H1 (cell line): ENCODE measurements at regions not wholly inside any gene's neighbourhood (a gene's known extent, or its start where the extent isn't known, plus 50 kb on each side); places are given as distances from the start of the nearest gene placed in this dataset.

Source experiments
- CTCF ChIA-PET: fragments of 300-600 bp; sonication (Branson Sonifier 250); formaldehyde crosslinking; loops from one replicate; lab custom pipeline; 2021; ENCODE audit not compliant: partially characterized antibody; lab: Charles Lee
- POLR2A ChIA-PET: fragments of 300-600 bp; sonication (Branson Sonifier 250); formaldehyde crosslinking; loops from one replicate; lab custom pipeline; 2021; ENCODE audit warnings: inconsistent platforms; ENCODE audit not compliant: partially characterized antibody; lab: Charles Lee
- DNase-seq, 2 experiments: peaks; one replicate each; pipeline versions ENCODE4 v3.0.0 to v3.0.0-alpha.2; 2010 to 2022; ENCODE audit warnings: low spot score in 2 of 2, low read depth in 1 of 2, mixed read lengths in 1 of 2
- FAIRE-seq: peaks from 2 replicates; lab custom pipeline; 2011; peaks lifted over from hg19 to GRCh38; lab: Jason Lieb, UNC
- H2AFZ ChIP-seq: 2 replicates; pipeline ENCODE4 v1.8.1; 2012; ENCODE audit warnings: low read length, inconsistent platforms
- H2AK5ac ChIP-seq: 2 replicates; pipeline ENCODE4 v1.6.1; 2013; ENCODE audit warnings: low read depth, low read length
- H2BK120ac ChIP-seq: replicated peaks from 2 replicates; pipeline ENCODE3; 2013; ENCODE audit warnings: low read depth, low read length, inconsistent platforms
- H2BK12ac ChIP-seq: 2 replicates; pipeline ENCODE4 v1.6.1; 2013; ENCODE audit warnings: low read depth, low read length
- H2BK15ac ChIP-seq: 2 replicates; pipeline ENCODE4 v1.6.1; 2013; ENCODE audit warnings: low read length
- H2BK20ac ChIP-seq: 2 replicates; pipeline ENCODE4 v1.6.1; 2013; ENCODE audit warnings: low read length
- H2BK5ac ChIP-seq: 2 replicates; pipeline ENCODE4 v1.6.1; 2013; ENCODE audit warnings: low read depth, low read length
- H3K14ac ChIP-seq: 2 replicates; pipeline ENCODE4 v1.6.1; 2013; ENCODE audit warnings: inconsistent platforms; ENCODE audit not compliant: insufficient read length
- H3K18ac ChIP-seq: 2 replicates; pipeline ENCODE4 v1.6.1; 2013; ENCODE audit warnings: low read length; ENCODE audit errors: extremely low read depth
- H3K23ac ChIP-seq: 2 replicates; pipeline ENCODE4 v1.6.1; 2013; ENCODE audit warnings: inconsistent platforms; ENCODE audit not compliant: insufficient read length
- H3K23me2 ChIP-seq: 2 replicates; pipeline ENCODE4 v1.6.1; 2013; ENCODE audit warnings: low read depth, low read length
- H3K27ac ChIP-seq: 2 replicates; pipeline ENCODE4 v1.6.1; 2011; ENCODE audit warnings: low read depth, low read length, inconsistent platforms
- H3K27me3 ChIP-seq, 4 experiments: replicated peaks in 1 of 4; 1 replicate in 1 of 4; 2 replicates in 3 of 4; pipeline versions ENCODE4 v1.6.1 to v1.8.1; 2011 to 2013; ENCODE audit warnings: low read length in 3 of 4, mild to moderate bottlenecking in 3 of 4, inconsistent platforms in 2 of 4, mixed read lengths in 2 of 4, moderate library complexity in 1 of 4; ENCODE audit not compliant: control insufficient read depth in 3 of 4, insufficient read depth in 3 of 4; ENCODE audit errors: extremely low read depth in 1 of 4
- H3K36me3 ChIP-seq, 4 experiments: 2 replicates each; pipeline versions ENCODE4 v1.6.1 to v1.8.1; 2011 to 2013; ENCODE audit warnings: mild to moderate bottlenecking in 4 of 4, low read length in 3 of 4, moderate library complexity in 2 of 4, control low read depth in 1 of 4, inconsistent platforms in 1 of 4; ENCODE audit not compliant: insufficient read depth in 4 of 4, control insufficient read depth in 2 of 4
- H3K4ac ChIP-seq: replicated peaks from 2 replicates; pipeline ENCODE3; 2013; ENCODE audit warnings: low read length, low read depth, mixed read lengths, inconsistent platforms; ENCODE audit not compliant: insufficient read length
- H3K4me1 ChIP-seq, 4 experiments: replicated peaks in 1 of 4; 1 replicate in 1 of 4; 2 replicates in 3 of 4; pipeline versions ENCODE4 v1.6.1 to v1.8.1; 2011 to 2013; ENCODE audit warnings: low read length in 3 of 4, inconsistent platforms in 2 of 4, mixed read lengths in 1 of 4; ENCODE audit not compliant: insufficient read depth in 4 of 4, control insufficient read depth in 3 of 4
- H3K4me2 ChIP-seq, 2 experiments: 2 replicates each; pipeline versions ENCODE4 v1.6.1 to v1.8.1; 2011 to 2013; ENCODE audit warnings: low read depth in 2 of 2, low read length in 2 of 2, control low read depth in 1 of 2, inconsistent platforms in 1 of 2, mild to moderate bottlenecking in 1 of 2; ENCODE audit not compliant: insufficient read depth in 1 of 2
- H3K4me3 ChIP-seq, 4 experiments: fragments of 200-600, 300-600 bp in 1 of 4; sonication (generic), shearing (Covaris generic), sonication (Bioruptor Twin) in 1 of 4; 2 replicates each; pipeline versions ENCODE4 v1.5.1 to v1.8.1; 2011 to 2016; ENCODE audit warnings: low read length in 4 of 4, low read depth in 3 of 4, control low read depth in 2 of 4, inconsistent platforms in 2 of 4, mild to moderate bottlenecking in 2 of 4, mixed read lengths in 1 of 4, moderate library complexity in 1 of 4; ENCODE audit not compliant: insufficient read depth in 2 of 4; ENCODE audit errors: extremely low read depth in 1 of 4
- H3K56ac ChIP-seq: replicated peaks from 2 replicates; pipeline ENCODE3; 2013; ENCODE audit warnings: low read depth, mild to moderate bottlenecking, mixed read lengths, low read length, inconsistent platforms; ENCODE audit not compliant: insufficient read length
- H3K79me1 ChIP-seq: 2 replicates; pipeline ENCODE4 v1.6.1; 2013; ENCODE audit warnings: low read depth, low read length, control low read depth
- H3K79me2 ChIP-seq, 2 experiments: 2 replicates each; pipeline versions ENCODE4 v1.6.1 to v1.8.1; 2012 to 2013; ENCODE audit warnings: low read length in 2 of 2, mild to moderate bottlenecking in 2 of 2, inconsistent platforms in 1 of 2; ENCODE audit not compliant: insufficient read depth in 2 of 2, control insufficient read depth in 1 of 2
- H3K9ac ChIP-seq, 4 experiments: replicated peaks in 1 of 4; 1 replicate in 1 of 4; 2 replicates in 3 of 4; pipeline versions ENCODE4 v1.6.1 to v1.8.1; 2011 to 2013; ENCODE audit warnings: low read depth in 3 of 4, low read length in 3 of 4, control low read depth in 2 of 4, mild to moderate bottlenecking in 2 of 4, moderate library complexity in 2 of 4, inconsistent platforms in 1 of 4; ENCODE audit errors: extremely low read depth in 1 of 4
- H3K9me3 ChIP-seq, 2 experiments: 2 replicates each; pipeline versions ENCODE4 v1.6.1 to v1.8.1; 2012 to 2013; ENCODE audit warnings: mild to moderate bottlenecking in 2 of 2, moderate library complexity in 2 of 2, control low read depth in 1 of 2, inconsistent platforms in 1 of 2, low read depth in 1 of 2, low read length in 1 of 2, mixed read lengths in 1 of 2; ENCODE audit not compliant: insufficient read depth in 2 of 2
- H4K20me1 ChIP-seq, 2 experiments: replicated peaks in 1 of 2; 2 replicates each; pipeline versions ENCODE3 to v1.8.1; 2011 to 2013; ENCODE audit warnings: inconsistent platforms in 2 of 2, low read length in 2 of 2, mild to moderate bottlenecking in 1 of 2; ENCODE audit not compliant: insufficient read depth in 2 of 2, control insufficient read depth in 1 of 2
- H4K5ac ChIP-seq: 2 replicates; pipeline ENCODE4 v1.6.1; 2013; ENCODE audit warnings: low read length, low read depth, mixed read lengths, inconsistent platforms; ENCODE audit not compliant: insufficient read length
- H4K8ac ChIP-seq: 2 replicates; pipeline ENCODE4 v1.8.0; 2013; ENCODE audit warnings: mild to moderate bottlenecking, moderate library complexity, low read length, inconsistent platforms; ENCODE audit not compliant: insufficient read depth; ENCODE audit errors: extremely low read depth
- H4K91ac ChIP-seq: replicated peaks from 2 replicates; pipeline ENCODE3; 2013; ENCODE audit warnings: low read length, mixed read lengths, inconsistent platforms; ENCODE audit not compliant: insufficient read length
- ASH2L ChIP-seq: fragments of 200-600, 300-600 bp; sonication (generic); IDR thresholded peaks from one replicate; pipeline ENCODE4 v1.7.1; 2017; ENCODE audit warnings: low read length
- BRCA1 ChIP-seq: IDR thresholded peaks from 2 replicates; pipeline ENCODE4 v1.6.1; 2012; ENCODE audit warnings: low read depth, low read length, improper control_type of control experiment
- CBX5 ChIP-seq: fragments of 300-800, 300-1000 bp; sonication (generic); IDR thresholded peaks from 2 replicates; pipeline ENCODE4 v1.7.1; 2016; ENCODE audit warnings: antibody characterized with exemption, low read length, low read depth
- CEBPB ChIP-seq: IDR thresholded peaks from 2 replicates; pipeline ENCODE4 v1.6.1; 2012; ENCODE audit warnings: low read depth, low read length
- CHD1 ChIP-seq: IDR thresholded peaks from 2 replicates; pipeline ENCODE4 v1.6.1; 2012; ENCODE audit warnings: low read depth, low read length, improper control_type of control experiment
- FOSL1 ChIP-seq: IDR thresholded peaks from 2 replicates; pipeline ENCODE4 v1.6.1; 2011; ENCODE audit warnings: mild to moderate bottlenecking, low read depth, low read length, moderate library complexity; ENCODE audit not compliant: insufficient read depth
- JUN ChIP-seq: IDR thresholded peaks from 2 replicates; pipeline ENCODE4 v1.6.1; 2011; ENCODE audit warnings: low read depth, mild to moderate bottlenecking, improper control_type of control experiment, low read length
- JUND ChIP-seq: IDR thresholded peaks from 2 replicates; pipeline ENCODE4 v1.6.1; 2011; ENCODE audit warnings: mild to moderate bottlenecking, improper control_type of control experiment, low read length
- PHF8 ChIP-seq: fragments of 200-600 bp; sonication (generic); conservative IDR thresholded peaks from 2 replicates; pipeline ENCODE4 v1.7.1; 2012; ENCODE audit warnings: low read depth, mild to moderate bottlenecking, inconsistent platforms, low read length, moderate library complexity
- POLR2AphosphoS5 ChIP-seq: IDR thresholded peaks from 2 replicates; pipeline ENCODE4 v1.6.1; 2011; ENCODE audit warnings: low read depth, low read length
- TBP ChIP-seq: IDR thresholded peaks from 2 replicates; pipeline ENCODE4 v1.6.1; 2011; ENCODE audit warnings: low read depth, low read length, improper control_type of control experiment
- TEAD4 ChIP-seq: IDR thresholded peaks from 2 replicates; pipeline ENCODE4 v1.6.1; 2012; ENCODE audit warnings: low read depth, low read length, inconsistent platforms, mixed read lengths
- WGBS, 2 experiments: shearing (Covaris generic) in 1 of 2; methylation state at CpG; one replicate each; pipeline versions ENCODE4 v1.1.6 to v1.1.7; 2013 to 2015; ENCODE audit warnings: low lambda C conversion rate in 2 of 2, mixed read lengths in 2 of 2, inconsistent platforms in 1 of 2, low coverage in 1 of 2, missing lambda C conversion rate in 1 of 2; ENCODE audit not compliant: insufficient replicate concordance in 2 of 2, insufficient coverage in 1 of 2, insufficient read length in 1 of 2; ENCODE audit errors: extremely low coverage in 1 of 2, missing lambda C conversion rate in 1 of 2; 5-methylcytosine and 5-hydroxymethylcytosine counted together
- TF ChIP-seq, protein P1 (sequence below): IDR thresholded peaks from 2 replicates; pipeline ENCODE4 v1.6.1; 2012; ENCODE audit warnings: inconsistent platforms
- TF ChIP-seq, protein P2 (sequence below): IDR thresholded peaks from 2 replicates; pipeline ENCODE4 v1.6.1; 2012; ENCODE audit warnings: inconsistent platforms

DNA sequence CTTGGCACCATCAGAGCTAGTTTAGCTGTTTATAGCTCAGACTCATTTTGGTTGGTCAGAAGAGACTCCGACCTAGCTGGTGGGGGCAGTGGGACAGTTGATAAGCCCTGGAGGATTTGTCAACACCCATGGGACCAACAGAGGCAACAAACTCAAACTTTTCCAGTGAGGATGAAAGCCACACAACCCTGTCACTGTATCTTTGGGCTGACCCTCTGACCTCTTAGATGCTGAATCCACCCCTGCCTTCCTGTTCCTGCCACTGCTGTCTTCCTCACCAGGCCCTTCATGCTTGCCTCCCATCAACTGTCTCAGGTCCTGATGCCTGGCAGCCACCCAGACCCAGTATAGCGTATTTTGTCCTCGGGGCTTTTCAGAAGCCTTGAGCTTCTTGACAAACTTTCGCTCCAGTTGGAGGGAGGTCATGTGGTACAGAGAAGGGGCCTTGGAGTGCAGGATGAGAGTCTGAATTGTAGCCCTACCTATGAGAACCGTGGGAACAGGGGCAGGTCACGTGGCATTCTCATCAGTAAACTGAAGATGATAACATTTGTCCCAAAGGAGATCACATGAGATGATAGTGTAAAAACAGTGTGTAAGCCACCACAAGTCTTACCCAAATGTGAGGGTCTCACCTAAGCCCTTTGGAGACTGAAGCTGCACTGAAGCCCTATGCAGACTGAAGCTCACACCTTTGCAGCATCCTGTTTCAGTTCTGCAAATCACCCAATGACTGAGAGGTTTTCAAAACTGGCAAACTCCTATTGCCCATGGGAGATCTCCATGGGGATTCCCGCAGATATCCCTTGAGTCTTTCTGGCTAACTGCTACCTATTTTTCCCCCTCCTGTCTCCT, 72.0 kb upstream of the F13A1 start:
- no peak overlapping the region for H2BK20ac ChIP-seq
- no peak overlapping the region for H4K8ac ChIP-seq
- H3K9ac ChIP-seq = no peak overlapping the region
- no peaks in the 10 kb centered on the region for H3K27me3 ChIP-seq
- H2BK5ac ChIP-seq = no peak overlapping the region
- no peak overlapping the region for H3K14ac ChIP-seq
- H3K79me1 ChIP-seq = no peaks in the 10 kb centered on the region
- H3K9me3 ChIP-seq = no peaks in the 10 kb centered on the region
- ChIA-PET POLR2A (no interaction called here), CTCF (no interaction called here)
- DNase-seq (no peak), FAIRE-seq (no peak)
- no peak overlapping the region for H3K4me2 ChIP-seq
- H3K79me2 ChIP-seq = no peaks in the 10 kb centered on the region
- H3K56ac ChIP-seq = no peak overlapping the region
- H4K20me1 ChIP-seq = no peaks in the 10 kb centered on the region
- H4K5ac ChIP-seq = no peak overlapping the region
- no peak overlapping the region for H2BK15ac ChIP-seq
- H4K91ac ChIP-seq = no peak overlapping the region
- no peak overlapping the region for H2AK5ac ChIP-seq
- H3K36me3 ChIP-seq = no peaks in the 10 kb centered on the region
- no peak overlapping the region for H3K4ac ChIP-seq
- H3K4me1 ChIP-seq = no peaks in the 10 kb centered on the region
- H3K23me2 ChIP-seq = no peaks in the 10 kb centered on the region
- no peak overlapping the region for H3K4me3 ChIP-seq
- H3K18ac ChIP-seq = no peak overlapping the region
- no peak overlapping the region for H2BK12ac ChIP-seq
- H3K23ac ChIP-seq = no peak overlapping the region
- H2BK120ac ChIP-seq = no peak overlapping the region
- no peak overlapping the region for H3K27ac ChIP-seq
- WGBS, 2 experiments = 96% methylated on average over 7 of the region's 7 CpGs; no CpG with 5 or more reads in 1 of the 2 experiments
- H2AFZ ChIP-seq = no peak overlapping the region
- TF ChIP-seq JUND (no peak), CEBPB (no peak), TEAD4 (no peak), CBX5 (no peak), CHD1 (no peak), TBP (no peak), PHF8 (no peak), BRCA1 (no peak), FOSL1 (no peak), ASH2L (no peak), POLR2AphosphoS5 (no peak), JUN (no peak)
- TF ChIP-seq, protein P1, sequence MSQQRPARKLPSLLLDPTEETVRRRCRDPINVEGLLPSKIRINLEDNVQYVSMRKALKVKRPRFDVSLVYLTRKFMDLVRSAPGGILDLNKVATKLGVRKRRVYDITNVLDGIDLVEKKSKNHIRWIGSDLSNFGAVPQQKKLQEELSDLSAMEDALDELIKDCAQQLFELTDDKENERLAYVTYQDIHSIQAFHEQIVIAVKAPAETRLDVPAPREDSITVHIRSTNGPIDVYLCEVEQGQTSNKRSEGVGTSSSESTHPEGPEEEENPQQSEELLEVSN = no peak
- TF ChIP-seq, protein P2, sequence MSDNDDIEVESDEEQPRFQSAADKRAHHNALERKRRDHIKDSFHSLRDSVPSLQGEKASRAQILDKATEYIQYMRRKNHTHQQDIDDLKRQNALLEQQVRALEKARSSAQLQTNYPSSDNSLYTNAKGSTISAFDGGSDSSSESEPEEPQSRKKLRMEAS = no peak
